Breast epithelium (tissue), 3 donors: ENCODE measurements at regions not wholly inside any gene's neighbourhood (a gene's known extent, or its start where the extent isn't known, plus 50 kb on each side); places are given as distances from the start of the nearest gene placed in this dataset.

Source experiments
- POLR2AphosphoS5 ChIP-seq, 3 donors: sonication (generic); formaldehyde crosslinking; IDR thresholded peaks; one replicate each; pipeline ENCODE4 v1.6.1; 2017; ENCODE audit warnings: antibody characterized with exemption in 3 of 3
- TF ChIP-seq, protein P1 (sequence below), 3 donors: fragments of 450-650 bp; IDR thresholded peaks; one replicate each; pipeline ENCODE4 v1.5.1; 2016 to 2017; ENCODE audit warnings: antibody characterized with exemption in 3 of 3, mild to moderate bottlenecking in 3 of 3, moderate library complexity in 3 of 3

DNA sequence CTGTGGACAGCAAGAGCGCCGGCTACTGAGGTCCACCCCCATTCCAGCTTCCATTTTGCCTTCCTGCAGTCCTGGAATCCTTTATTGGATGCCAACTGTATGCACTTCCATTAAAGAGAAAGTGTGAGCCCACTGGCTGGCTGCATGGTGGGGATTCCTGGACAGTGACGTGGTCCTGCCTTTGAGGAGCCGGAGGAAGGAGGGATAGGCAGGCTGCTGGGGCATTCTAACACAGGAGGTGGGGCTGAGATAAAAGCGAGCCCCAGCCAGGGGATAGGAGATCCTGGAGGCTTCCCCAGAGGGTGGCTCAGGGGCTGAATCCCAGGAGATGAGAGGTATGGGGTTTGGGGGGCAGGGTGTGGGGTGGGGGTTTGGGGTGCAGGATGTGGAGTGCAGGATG lies 984.7 kb downstream of the BRD1 start:
- TF ChIP-seq, protein P1, sequence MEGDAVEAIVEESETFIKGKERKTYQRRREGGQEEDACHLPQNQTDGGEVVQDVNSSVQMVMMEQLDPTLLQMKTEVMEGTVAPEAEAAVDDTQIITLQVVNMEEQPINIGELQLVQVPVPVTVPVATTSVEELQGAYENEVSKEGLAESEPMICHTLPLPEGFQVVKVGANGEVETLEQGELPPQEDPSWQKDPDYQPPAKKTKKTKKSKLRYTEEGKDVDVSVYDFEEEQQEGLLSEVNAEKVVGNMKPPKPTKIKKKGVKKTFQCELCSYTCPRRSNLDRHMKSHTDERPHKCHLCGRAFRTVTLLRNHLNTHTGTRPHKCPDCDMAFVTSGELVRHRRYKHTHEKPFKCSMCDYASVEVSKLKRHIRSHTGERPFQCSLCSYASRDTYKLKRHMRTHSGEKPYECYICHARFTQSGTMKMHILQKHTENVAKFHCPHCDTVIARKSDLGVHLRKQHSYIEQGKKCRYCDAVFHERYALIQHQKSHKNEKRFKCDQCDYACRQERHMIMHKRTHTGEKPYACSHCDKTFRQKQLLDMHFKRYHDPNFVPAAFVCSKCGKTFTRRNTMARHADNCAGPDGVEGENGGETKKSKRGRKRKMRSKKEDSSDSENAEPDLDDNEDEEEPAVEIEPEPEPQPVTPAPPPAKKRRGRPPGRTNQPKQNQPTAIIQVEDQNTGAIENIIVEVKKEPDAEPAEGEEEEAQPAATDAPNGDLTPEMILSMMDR (IDR thresholded peaks at IDR 0.05): no peak
- TF ChIP-seq POLR2AphosphoS5 (IDR thresholded peaks at IDR 0.05): no peak
